OCI-LY1 (cell line): ENCODE measurements at regions not wholly inside any gene's neighbourhood (a gene's known extent, or its start where the extent isn't known, plus 50 kb on each side); places are given as distances from the start of the nearest gene placed in this dataset.

Experiments used
- H2AFZ ChIP-seq: fragments of 200-600 bp; sonication (generic), shearing (Covaris generic); 2 replicates; pipeline ENCODE4 v1.6.0; 2014; ENCODE audit warnings: antibody characterized with exemption, mild to moderate bottlenecking, low read length
- H3F3A ChIP-seq: fragments of 200-600 bp; sonication (generic), shearing (Covaris generic); 2 replicates; pipeline ENCODE4 v1.6.0; 2014; ENCODE audit warnings: mild to moderate bottlenecking, antibody characterized with exemption, low read length, moderate library complexity; ENCODE audit not compliant: insufficient read depth
- H3K27ac ChIP-seq: fragments of 200-600 bp; sonication (generic); 2 replicates; pipeline ENCODE4 v1.5.1; 2014; ENCODE audit warnings: low read length, mixed run types, mild to moderate bottlenecking, low read depth; ENCODE audit not compliant: poor library complexity, severe bottlenecking
- H3K27me3 ChIP-seq: fragments of 200-600 bp; sonication (generic); 2 replicates; pipeline ENCODE4 v1.6.0; 2014; ENCODE audit warnings: antibody characterized with exemption, mild to moderate bottlenecking, low read length, moderate library complexity; ENCODE audit not compliant: insufficient read depth
- H3K36me3 ChIP-seq: fragments of 200-600 bp; sonication (generic); 2 replicates; pipeline ENCODE4 v1.6.1; 2014; ENCODE audit warnings: mild to moderate bottlenecking, antibody characterized with exemption, low read length, moderate library complexity, mixed read lengths; ENCODE audit not compliant: insufficient read depth
- H3K4me1 ChIP-seq: fragments of 200-600 bp; sonication (generic); 2 replicates; pipeline ENCODE4 v1.5.1; 2014; ENCODE audit warnings: mild to moderate bottlenecking, low read length, moderate library complexity; ENCODE audit not compliant: insufficient read depth, severe bottlenecking
- H3K4me2 ChIP-seq: fragments of 200-600 bp; sonication (generic), shearing (Covaris generic); 2 replicates; pipeline ENCODE4 v1.6.1; 2014; ENCODE audit warnings: low read length
- H3K4me3 ChIP-seq: fragments of 200-600 bp; sonication (generic); 2 replicates; pipeline ENCODE4 v1.5.1; 2014; ENCODE audit warnings: low read length, low read depth, mild to moderate bottlenecking, mixed read lengths; ENCODE audit not compliant: poor library complexity, severe bottlenecking
- H3K79me2 ChIP-seq: fragments of 200-600 bp; shearing (Covaris generic); 2 replicates; pipeline ENCODE4 v1.6.1; 2016; ENCODE audit warnings: mixed run types, low read length, mixed read lengths; ENCODE audit not compliant: insufficient read depth
- H3K9ac ChIP-seq: fragments of 200-600 bp; sonication (generic), shearing (Covaris generic); 2 replicates; pipeline ENCODE4 v1.6.1; 2014; ENCODE audit warnings: mild to moderate bottlenecking, low read length, mixed read lengths
- H3K9me2 ChIP-seq: fragments of 200-600 bp; sonication (generic), shearing (Covaris generic); 2 replicates; pipeline ENCODE4 v1.6.1; 2014; ENCODE audit warnings: low read depth, mild to moderate bottlenecking, low read length, mixed read lengths
- H3K9me3 ChIP-seq: fragments of 200-600 bp; shearing (Covaris generic); 2 replicates; pipeline ENCODE4 v1.6.1; 2014; ENCODE audit warnings: low read length, mixed read lengths
- H4K20me1 ChIP-seq: fragments of 200-600 bp; sonication (generic), shearing (Covaris generic); 2 replicates; pipeline ENCODE4 v1.6.0; 2016; ENCODE audit warnings: mild to moderate bottlenecking, low read length; ENCODE audit not compliant: insufficient read depth
- CTCF ChIP-seq: fragments of 200-600 bp; sonication (generic), shearing (Covaris generic); IDR thresholded peaks from 2 replicates; pipeline ENCODE4 v1.5.1; 2017; ENCODE audit warnings: mild to moderate bottlenecking, antibody characterized with exemption, low read length, moderate library complexity, mixed read lengths
- EZH2 ChIP-seq: fragments of 200-600 bp; sonication (generic), shearing (Covaris generic); IDR thresholded peaks from 2 replicates; pipeline ENCODE4 v1.8.0; 2017; ENCODE audit warnings: borderline replicate concordance, mixed run types, mild to moderate bottlenecking, antibody characterized with exemption, low read length, moderate library complexity, mixed read lengths

GRCh38 chr1:30538993-30539867 is 184.2 kb downstream of the MATN1 start:
- H3K4me1 ChIP-seq = no peaks in the 10 kb centered on the region
- H3K27me3 ChIP-seq = no peaks in the 10 kb centered on the region; the same call in 1 of the 2 replicates
- H3K9me3 ChIP-seq = no peaks in the 10 kb centered on the region
- no peak overlapping the region for H3K27ac ChIP-seq
- no peak overlapping the region for H3K9ac ChIP-seq
- no peak overlapping the region for H2AFZ ChIP-seq
- no peaks in the 10 kb centered on the region for H3K79me2 ChIP-seq
- H3F3A ChIP-seq = no peaks in the 10 kb centered on the region
- H3K36me3 ChIP-seq = no peaks in the 10 kb centered on the region
- TF ChIP-seq EZH2 (no peak), CTCF (no peak)
- H4K20me1 ChIP-seq = no peaks in the 10 kb centered on the region
- H3K4me3 ChIP-seq = no peak overlapping the region
- H3K9me2 ChIP-seq = no peaks in the 10 kb centered on the region
- no peak overlapping the region for H3K4me2 ChIP-seq

- no peak overlapping the region for H3K9ac ChIP-seq
- no peak for TF ChIP-seq EZH2
- TF ChIP-seq CTCF = no peak
- H2AFZ ChIP-seq = no peak overlapping the region
- H3K79me2 ChIP-seq = no peaks in the 10 kb centered on the region
- no peak overlapping the region for H3K4me2 ChIP-seq
- H3K36me3 ChIP-seq = no peaks in the 10 kb centered on the region
- H3K27me3 ChIP-seq = no peaks in the 10 kb centered on the region; the same call in 1 of the 2 replicates
- H3F3A ChIP-seq = no peaks in the 10 kb centered on the region
- H3K27ac ChIP-seq = no peak overlapping the region
- no peaks in the 10 kb centered on the region for H3K4me1 ChIP-seq
- H3K4me3 ChIP-seq = no peak overlapping the region
- no peaks in the 10 kb centered on the region for H4K20me1 ChIP-seq
- no peaks in the 10 kb centered on the region for H3K9me2 ChIP-seq
- no peaks in the 10 kb centered on the region for H3K9me3 ChIP-seq
Observed at GRCh38 chr1:30538226-30538992, 185.0 kb downstream of the MATN1 start.

- no peak overlapping the region for H2AFZ ChIP-seq
- no peak overlapping the region for H3K4me2 ChIP-seq
- H3K27ac ChIP-seq = no peak overlapping the region
- H3K9ac ChIP-seq = no peak overlapping the region
- H3K9me2 ChIP-seq = no peaks in the 10 kb centered on the region
- no peaks in the 10 kb centered on the region for H4K20me1 ChIP-seq
- H3K27me3 ChIP-seq = no peaks in the 10 kb centered on the region; the same call in 1 of the 2 replicates
- H3K79me2 ChIP-seq = no peaks in the 10 kb centered on the region
- H3K4me1 ChIP-seq = no peaks in the 10 kb centered on the region
- H3F3A ChIP-seq = no peaks in the 10 kb centered on the region
- no peaks in the 10 kb centered on the region for H3K36me3 ChIP-seq
- no peaks in the 10 kb centered on the region for H3K9me3 ChIP-seq
- H3K4me3 ChIP-seq = no peak overlapping the region
- TF ChIP-seq CTCF = no peak
- no peak for TF ChIP-seq EZH2
Observed at GRCh38 chr1:30537279-30537678, 186.1 kb downstream of the MATN1 start.
